Ishikawa (cell line): ENCODE measurements at regions not wholly inside any gene's neighbourhood (a gene's known extent, or its start where the extent isn't known, plus 50 kb on each side); places are given as distances from the start of the nearest gene placed in this dataset.

ENCODE experiments used
- CEBPB ChIP-seq: IDR thresholded peaks from 2 replicates; pipeline ENCODE4 v1.6.1; 2012
- CREB1 ChIP-seq: IDR thresholded peaks from 2 replicates; pipeline ENCODE4 v1.6.1; 2012; ENCODE audit warnings: low read depth
- EGR1 ChIP-seq: IDR thresholded peaks from 2 replicates; pipeline ENCODE4 v1.6.1; 2012
- EP300 ChIP-seq: IDR thresholded peaks from 2 replicates; pipeline ENCODE4 v1.6.1; 2012; ENCODE audit warnings: borderline replicate concordance
- FOXM1 ChIP-seq: IDR thresholded peaks from 2 replicates; pipeline ENCODE4 v1.6.1; 2012; ENCODE audit warnings: low read depth, borderline replicate concordance
- MAX ChIP-seq: IDR thresholded peaks from 2 replicates; pipeline ENCODE4 v1.6.1; 2012
- NFIC ChIP-seq: IDR thresholded peaks from 2 replicates; pipeline ENCODE4 v1.6.1; 2012
- RAD21 ChIP-seq: IDR thresholded peaks from 2 replicates; pipeline ENCODE4 v1.6.1; 2012; ENCODE audit warnings: low read depth
- REST ChIP-seq: IDR thresholded peaks from 2 replicates; pipeline ENCODE4 v1.6.1; 2012; ENCODE audit warnings: low read depth, mild to moderate bottlenecking
- TAF1 ChIP-seq: IDR thresholded peaks from 2 replicates; pipeline ENCODE4 v1.6.1; 2012; ENCODE audit warnings: low read depth, mild to moderate bottlenecking
- TCF12 ChIP-seq: IDR thresholded peaks from 2 replicates; pipeline ENCODE4 v1.6.1; 2012; ENCODE audit warnings: low read depth
- TEAD4 ChIP-seq: IDR thresholded peaks from 2 replicates; pipeline ENCODE4 v1.6.1; 2012
- USF1 ChIP-seq: IDR thresholded peaks from 2 replicates; pipeline ENCODE4 v1.6.1; 2012
- YY1 ChIP-seq: IDR thresholded peaks from 2 replicates; pipeline ENCODE4 v1.6.1; 2012; ENCODE audit warnings: low read depth
- ZBTB7A ChIP-seq: IDR thresholded peaks from 2 replicates; pipeline ENCODE4 v1.6.1; 2012; ENCODE audit warnings: low read depth

GRCh38 chr10:128734161-128734560 is 607.9 kb upstream of the MKI67 start:
- TF ChIP-seq REST: no peak
- TF ChIP-seq TEAD4: no peak
- no peak for TF ChIP-seq NFIC
- no peak for TF ChIP-seq EP300
- no peak for TF ChIP-seq EGR1
- no peak for TF ChIP-seq FOXM1
- no peak for TF ChIP-seq USF1
- no peak for TF ChIP-seq ZBTB7A
- TF ChIP-seq YY1: no peak
- TF ChIP-seq RAD21: no peak
- TF ChIP-seq TAF1: no peak
- TF ChIP-seq CREB1: no peak
- no peak for TF ChIP-seq MAX
- no peak for TF ChIP-seq TCF12
- no peak for TF ChIP-seq CEBPB

GRCh38 chr10:128734734-128735133 is 608.5 kb upstream of the MKI67 start:
- TF ChIP-seq ZBTB7A (no peak), FOXM1 (no peak), TEAD4 (no peak), REST (no peak), YY1 (no peak), TCF12 (no peak), EGR1 (no peak), CEBPB (no peak), USF1 (no peak)

GRCh38 chr10:128735996-128736395 is 609.8 kb upstream of the MKI67 start:
- no peak for TF ChIP-seq RAD21
- no peak for TF ChIP-seq TCF12
- no peak for TF ChIP-seq CEBPB
- TF ChIP-seq TAF1: no peak
- no peak for TF ChIP-seq NFIC
- TF ChIP-seq TEAD4: no peak
- no peak for TF ChIP-seq ZBTB7A
- no peak for TF ChIP-seq EGR1
- TF ChIP-seq CREB1: no peak
- TF ChIP-seq EP300: no peak
- no peak for TF ChIP-seq REST
- TF ChIP-seq USF1: no peak
- TF ChIP-seq MAX: no peak

- no peak for TF ChIP-seq TCF12
- TF ChIP-seq YY1: no peak
- TF ChIP-seq RAD21: no peak
- no peak for TF ChIP-seq EP300
- no peak for TF ChIP-seq EGR1
- TF ChIP-seq FOXM1: no peak
- TF ChIP-seq CREB1: no peak
- no peak for TF ChIP-seq USF1
- TF ChIP-seq MAX: no peak
- no peak for TF ChIP-seq ZBTB7A
- TF ChIP-seq CEBPB: no peak
- no peak for TF ChIP-seq TEAD4
- no peak for TF ChIP-seq TAF1
- TF ChIP-seq REST: no peak
Measured at GRCh38 chr10:128738386-128738915, 612.2 kb upstream of the MKI67 start.
